ENCODE measurements at regions not wholly inside any gene's neighbourhood (a gene's known extent, or its start where the extent isn't known, plus 50 kb on each side); places are given as distances from the start of the nearest gene placed in this dataset.

DNA sequence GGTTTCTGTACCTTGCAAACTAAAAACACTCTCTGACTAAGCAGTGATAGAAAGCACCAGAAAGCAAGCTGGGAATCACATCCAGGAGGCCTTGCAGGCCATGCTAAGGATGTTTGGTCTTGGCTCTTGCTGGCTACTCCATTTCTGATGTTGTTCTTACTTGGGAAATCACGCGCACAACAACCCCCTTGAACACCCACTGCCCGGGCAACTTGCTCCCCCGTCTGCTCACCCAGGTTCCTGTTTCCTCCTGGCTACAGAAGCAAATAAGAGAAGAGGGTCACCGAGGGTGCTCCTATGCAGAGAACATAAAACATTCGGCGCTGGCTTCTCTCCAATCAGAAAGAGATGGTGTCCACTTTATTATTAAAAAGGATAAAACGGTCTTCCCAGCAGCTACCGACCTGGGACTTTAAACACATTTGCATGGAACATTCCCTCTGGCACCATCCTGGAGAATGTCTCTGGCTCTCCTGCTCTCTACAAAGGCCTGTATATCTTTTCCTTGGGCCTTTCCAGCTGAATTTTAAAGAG lies 271.2 kb upstream of the RPL38 start:
- TF ChIP-seq, protein P1, sequence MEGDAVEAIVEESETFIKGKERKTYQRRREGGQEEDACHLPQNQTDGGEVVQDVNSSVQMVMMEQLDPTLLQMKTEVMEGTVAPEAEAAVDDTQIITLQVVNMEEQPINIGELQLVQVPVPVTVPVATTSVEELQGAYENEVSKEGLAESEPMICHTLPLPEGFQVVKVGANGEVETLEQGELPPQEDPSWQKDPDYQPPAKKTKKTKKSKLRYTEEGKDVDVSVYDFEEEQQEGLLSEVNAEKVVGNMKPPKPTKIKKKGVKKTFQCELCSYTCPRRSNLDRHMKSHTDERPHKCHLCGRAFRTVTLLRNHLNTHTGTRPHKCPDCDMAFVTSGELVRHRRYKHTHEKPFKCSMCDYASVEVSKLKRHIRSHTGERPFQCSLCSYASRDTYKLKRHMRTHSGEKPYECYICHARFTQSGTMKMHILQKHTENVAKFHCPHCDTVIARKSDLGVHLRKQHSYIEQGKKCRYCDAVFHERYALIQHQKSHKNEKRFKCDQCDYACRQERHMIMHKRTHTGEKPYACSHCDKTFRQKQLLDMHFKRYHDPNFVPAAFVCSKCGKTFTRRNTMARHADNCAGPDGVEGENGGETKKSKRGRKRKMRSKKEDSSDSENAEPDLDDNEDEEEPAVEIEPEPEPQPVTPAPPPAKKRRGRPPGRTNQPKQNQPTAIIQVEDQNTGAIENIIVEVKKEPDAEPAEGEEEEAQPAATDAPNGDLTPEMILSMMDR (IDR thresholded peaks at IDR 0.05): no peak
- TF ChIP-seq POLR2A (IDR thresholded peaks at IDR 0.05) (no peak), POLR2AphosphoS5 (IDR thresholded peaks at IDR 0.05) (no peak)

All from transverse colon (tissue), 4 donors.